Upper lobe of left lung (tissue), 4 donors: ENCODE measurements at regions not wholly inside any gene's neighbourhood (a gene's known extent, or its start where the extent isn't known, plus 50 kb on each side); places are given as distances from the start of the nearest gene placed in this dataset.

Experiments used
- POLR2AphosphoS5 ChIP-seq, 2 donors: sonication (generic); formaldehyde crosslinking; IDR thresholded peaks; one replicate each; pipeline ENCODE4 v1.5.1; 2017; ENCODE audit warnings: antibody characterized with exemption in 2 of 2
- TF ChIP-seq, protein P1 (sequence below), 6 experiments: fragments of 450-650 bp in 4 of 6; fragments of 200-600 bp in 2 of 6; sonication (generic) in 2 of 6; IDR thresholded peaks; one replicate each; pipeline ENCODE4 v1.5.1; 2016 to 2019; ENCODE audit warnings: antibody characterized with exemption in 6 of 6

DNA sequence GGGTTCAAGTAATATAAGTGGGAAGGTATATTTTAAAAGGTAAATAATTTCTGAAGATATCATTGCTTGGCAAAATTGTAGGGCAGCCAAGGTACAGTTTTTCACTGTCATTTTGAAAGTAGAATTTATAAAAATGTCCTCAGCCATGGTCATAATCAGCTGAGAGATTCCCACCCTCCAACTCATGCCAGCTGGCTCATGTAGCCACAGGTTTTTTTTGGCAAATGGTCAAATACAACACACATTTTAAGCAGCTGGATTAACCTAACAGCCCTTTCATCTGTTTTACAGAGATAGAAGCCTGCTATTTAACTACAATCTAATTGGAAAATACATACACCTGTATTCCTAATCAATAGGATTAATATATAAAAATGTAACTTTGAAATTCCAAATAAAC, 619.2 kb upstream of the SGCG start:
- TF ChIP-seq POLR2AphosphoS5 (IDR thresholded peaks at IDR 0.05), result no peak
- TF ChIP-seq, protein P1, sequence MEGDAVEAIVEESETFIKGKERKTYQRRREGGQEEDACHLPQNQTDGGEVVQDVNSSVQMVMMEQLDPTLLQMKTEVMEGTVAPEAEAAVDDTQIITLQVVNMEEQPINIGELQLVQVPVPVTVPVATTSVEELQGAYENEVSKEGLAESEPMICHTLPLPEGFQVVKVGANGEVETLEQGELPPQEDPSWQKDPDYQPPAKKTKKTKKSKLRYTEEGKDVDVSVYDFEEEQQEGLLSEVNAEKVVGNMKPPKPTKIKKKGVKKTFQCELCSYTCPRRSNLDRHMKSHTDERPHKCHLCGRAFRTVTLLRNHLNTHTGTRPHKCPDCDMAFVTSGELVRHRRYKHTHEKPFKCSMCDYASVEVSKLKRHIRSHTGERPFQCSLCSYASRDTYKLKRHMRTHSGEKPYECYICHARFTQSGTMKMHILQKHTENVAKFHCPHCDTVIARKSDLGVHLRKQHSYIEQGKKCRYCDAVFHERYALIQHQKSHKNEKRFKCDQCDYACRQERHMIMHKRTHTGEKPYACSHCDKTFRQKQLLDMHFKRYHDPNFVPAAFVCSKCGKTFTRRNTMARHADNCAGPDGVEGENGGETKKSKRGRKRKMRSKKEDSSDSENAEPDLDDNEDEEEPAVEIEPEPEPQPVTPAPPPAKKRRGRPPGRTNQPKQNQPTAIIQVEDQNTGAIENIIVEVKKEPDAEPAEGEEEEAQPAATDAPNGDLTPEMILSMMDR (IDR thresholded peaks at IDR 0.05), result no peak
